Epidermal melanocyte (primary cell): ENCODE measurements at regions not wholly inside any gene's neighbourhood (a gene's known extent, or its start where the extent isn't known, plus 50 kb on each side); places are given as distances from the start of the nearest gene placed in this dataset.

ENCODE experiments used
- DNase-seq: peaks from one replicate; pipeline ENCODE4 v3.0.0; 2011; ENCODE audit warnings: low spot score; ENCODE audit not compliant: insufficient read length

GRCh38 chr4:29521281-29521680 lies 1198.9 kb upstream of the PCDH7 start:
- no peak for DNase-seq

GRCh38 chr4:29536745-29537144 lies 1183.4 kb upstream of the PCDH7 start:
- DNase-seq: no peak

- DNase-seq: no peak
These were observed 1181.1 kb upstream of the PCDH7 start for GRCh38 chr4:29538889-29539646.

- no peak for DNase-seq
These were observed 1179.6 kb upstream of the PCDH7 start for GRCh38 chr4:29540439-29541102.

- no peak for DNase-seq
These were observed 1178.4 kb upstream of the PCDH7 start for GRCh38 chr4:29541757-29542156.

GRCh38 chr4:29549342-29549741 lies 1170.8 kb upstream of the PCDH7 start:
- no peak for DNase-seq

GRCh38 chr4:29551821-29552220 lies 1168.3 kb upstream of the PCDH7 start:
- no peak for DNase-seq

- no peak for DNase-seq
These were observed 1166.3 kb upstream of the PCDH7 start for GRCh38 chr4:29553846-29554245.

- DNase-seq: no peak
These were observed 1161.4 kb upstream of the PCDH7 start for GRCh38 chr4:29558789-29559188.

GRCh38 chr4:29559286-29559685 lies 1160.9 kb upstream of the PCDH7 start:
- DNase-seq: no peak

- no peak for DNase-seq
These were observed 1159.7 kb upstream of the PCDH7 start for GRCh38 chr4:29560452-29560851.

GRCh38 chr4:29565256-29565655 lies 1154.9 kb upstream of the PCDH7 start:
- DNase-seq: no peak

GRCh38 chr4:29566371-29566770 lies 1153.8 kb upstream of the PCDH7 start:
- DNase-seq: no peak

GRCh38 chr4:29571322-29571721 lies 1148.8 kb upstream of the PCDH7 start:
- DNase-seq: no peak

- no peak for DNase-seq
These were observed 1141.8 kb upstream of the PCDH7 start for GRCh38 chr4:29578329-29578728.

GRCh38 chr4:29581457-29581856 lies 1138.7 kb upstream of the PCDH7 start:
- DNase-seq: no peak

GRCh38 chr4:29588617-29589016 lies 1131.6 kb upstream of the PCDH7 start:
- no peak for DNase-seq

- DNase-seq: no peak
These were observed 1123.9 kb upstream of the PCDH7 start for GRCh38 chr4:29596228-29596627.

- DNase-seq: no peak
These were observed 1101.0 kb upstream of the PCDH7 start for GRCh38 chr4:29619168-29619567.

GRCh38 chr4:29632199-29632598 lies 1088.0 kb upstream of the PCDH7 start:
- no peak for DNase-seq

GRCh38 chr4:29636961-29637360 lies 1083.2 kb upstream of the PCDH7 start:
- DNase-seq: no peak

GRCh38 chr4:29653221-29653620 lies 1066.9 kb upstream of the PCDH7 start:
- no peak for DNase-seq

- no peak for DNase-seq
These were observed 1039.5 kb upstream of the PCDH7 start for GRCh38 chr4:29680644-29681043.
